ENCODE measurements at regions not wholly inside any gene's neighbourhood (a gene's known extent, or its start where the extent isn't known, plus 50 kb on each side); places are given as distances from the start of the nearest gene placed in this dataset.
"Not testable (repeated sequence)": the region's sequence is repeated elsewhere in the genome, so short reads cannot be mapped to it uniquely, and the experiment has no call there.

- not testable (repeated sequence) for DNase-seq
Measured at GRCh38 chr7:150110882-150111281, 212.3 kb upstream of the LRRC61 start.

GRCh38 chr7:150111373-150112139 lies 211.6 kb upstream of the LRRC61 start:
- not testable (repeated sequence) for DNase-seq

- not testable (repeated sequence) for DNase-seq
Measured at GRCh38 chr7:150113301-150113700, 209.9 kb upstream of the LRRC61 start.

GRCh38 chr7:150114591-150114990 lies 208.6 kb upstream of the LRRC61 start:
- DNase-seq, result not testable (repeated sequence)

GRCh38 chr7:150119966-150120365 lies 203.2 kb upstream of the LRRC61 start:
- DNase-seq, result not testable (repeated sequence)

- DNase-seq, result not testable (repeated sequence)
Measured at GRCh38 chr7:150125831-150126230, 197.3 kb upstream of the LRRC61 start.

GRCh38 chr7:150134451-150134850 lies 188.7 kb upstream of the LRRC61 start:
- DNase-seq, result not testable (repeated sequence)

GRCh38 chr7:150135620-150136190 lies 187.4 kb upstream of the LRRC61 start:
- DNase-seq, result not testable (repeated sequence)

- not testable (repeated sequence) for DNase-seq
Measured at GRCh38 chr7:150139840-150140239, 183.3 kb upstream of the LRRC61 start.

- not testable (repeated sequence) for DNase-seq
Measured at GRCh38 chr7:150141525-150142345, 181.4 kb upstream of the LRRC61 start.

GRCh38 chr7:150146124-150146523 lies 177.0 kb upstream of the LRRC61 start:
- not testable (repeated sequence) for DNase-seq

GRCh38 chr7:150147524-150147923 lies 175.6 kb upstream of the LRRC61 start:
- not testable (repeated sequence) for DNase-seq

- not testable (repeated sequence) for DNase-seq
Measured at GRCh38 chr7:150156015-150156414, 167.1 kb upstream of the LRRC61 start.

GRCh38 chr7:150158696-150159095 lies 164.5 kb upstream of the LRRC61 start:
- not testable (repeated sequence) for DNase-seq

- DNase-seq, result not testable (repeated sequence)
Measured at GRCh38 chr7:150169515-150169914, 153.6 kb upstream of the LRRC61 start.

- DNase-seq, result not testable (repeated sequence)
Measured at GRCh38 chr7:150169943-150170490, 153.1 kb upstream of the LRRC61 start.

- DNase-seq, result not testable (repeated sequence)
Measured at GRCh38 chr7:150183602-150184001, 139.6 kb upstream of the LRRC61 start.

GRCh38 chr7:150189963-150190362 lies 133.2 kb upstream of the LRRC61 start:
- DNase-seq, result not testable (repeated sequence)

GRCh38 chr7:150192541-150192940 lies 130.6 kb upstream of the LRRC61 start:
- DNase-seq, result not testable (repeated sequence)

GRCh38 chr7:150193866-150194265 lies 129.3 kb upstream of the LRRC61 start:
- DNase-seq, result not testable (repeated sequence)
